H1 (cell line): ENCODE measurements at regions not wholly inside any gene's neighbourhood (a gene's known extent, or its start where the extent isn't known, plus 50 kb on each side); places are given as distances from the start of the nearest gene placed in this dataset.

ENCODE experiments used
- CTCF ChIA-PET: fragments of 300-600 bp; sonication (Branson Sonifier 250); formaldehyde crosslinking; loops from one replicate; lab custom pipeline; 2021; ENCODE audit not compliant: partially characterized antibody; lab: Charles Lee
- POLR2A ChIA-PET: fragments of 300-600 bp; sonication (Branson Sonifier 250); formaldehyde crosslinking; loops from one replicate; lab custom pipeline; 2021; ENCODE audit warnings: inconsistent platforms; ENCODE audit not compliant: partially characterized antibody; lab: Charles Lee
- DNase-seq, 2 experiments: peaks; one replicate each; pipeline versions ENCODE4 v3.0.0 to v3.0.0-alpha.2; 2010 to 2022; ENCODE audit warnings: low spot score in 2 of 2, low read depth in 1 of 2, mixed read lengths in 1 of 2
- FAIRE-seq: peaks from 2 replicates; lab custom pipeline; 2011; peaks lifted over from hg19 to GRCh38; lab: Jason Lieb, UNC
- H2AFZ ChIP-seq: 2 replicates; pipeline ENCODE4 v1.8.1; 2012; ENCODE audit warnings: low read length, inconsistent platforms
- H2AK5ac ChIP-seq: 2 replicates; pipeline ENCODE4 v1.6.1; 2013; ENCODE audit warnings: low read depth, low read length
- H2BK120ac ChIP-seq: replicated peaks from 2 replicates; pipeline ENCODE3; 2013; ENCODE audit warnings: low read depth, low read length, inconsistent platforms
- H2BK12ac ChIP-seq: 2 replicates; pipeline ENCODE4 v1.6.1; 2013; ENCODE audit warnings: low read depth, low read length
- H2BK15ac ChIP-seq: 2 replicates; pipeline ENCODE4 v1.6.1; 2013; ENCODE audit warnings: low read length
- H2BK20ac ChIP-seq: 2 replicates; pipeline ENCODE4 v1.6.1; 2013; ENCODE audit warnings: low read length
- H2BK5ac ChIP-seq: 2 replicates; pipeline ENCODE4 v1.6.1; 2013; ENCODE audit warnings: low read depth, low read length
- H3K14ac ChIP-seq: 2 replicates; pipeline ENCODE4 v1.6.1; 2013; ENCODE audit warnings: inconsistent platforms; ENCODE audit not compliant: insufficient read length
- H3K18ac ChIP-seq: 2 replicates; pipeline ENCODE4 v1.6.1; 2013; ENCODE audit warnings: low read length; ENCODE audit errors: extremely low read depth
- H3K23ac ChIP-seq: 2 replicates; pipeline ENCODE4 v1.6.1; 2013; ENCODE audit warnings: inconsistent platforms; ENCODE audit not compliant: insufficient read length
- H3K23me2 ChIP-seq: 2 replicates; pipeline ENCODE4 v1.6.1; 2013; ENCODE audit warnings: low read depth, low read length
- H3K27ac ChIP-seq: 2 replicates; pipeline ENCODE4 v1.6.1; 2011; ENCODE audit warnings: low read depth, low read length, inconsistent platforms
- H3K27me3 ChIP-seq, 4 experiments: replicated peaks in 1 of 4; 1 replicate in 1 of 4; 2 replicates in 3 of 4; pipeline versions ENCODE4 v1.6.1 to v1.8.1; 2011 to 2013; ENCODE audit warnings: low read length in 3 of 4, mild to moderate bottlenecking in 3 of 4, inconsistent platforms in 2 of 4, mixed read lengths in 2 of 4, moderate library complexity in 1 of 4; ENCODE audit not compliant: control insufficient read depth in 3 of 4, insufficient read depth in 3 of 4; ENCODE audit errors: extremely low read depth in 1 of 4
- H3K36me3 ChIP-seq, 4 experiments: 2 replicates each; pipeline versions ENCODE4 v1.6.1 to v1.8.1; 2011 to 2013; ENCODE audit warnings: mild to moderate bottlenecking in 4 of 4, low read length in 3 of 4, moderate library complexity in 2 of 4, control low read depth in 1 of 4, inconsistent platforms in 1 of 4; ENCODE audit not compliant: insufficient read depth in 4 of 4, control insufficient read depth in 2 of 4
- H3K4ac ChIP-seq: replicated peaks from 2 replicates; pipeline ENCODE3; 2013; ENCODE audit warnings: low read length, low read depth, mixed read lengths, inconsistent platforms; ENCODE audit not compliant: insufficient read length
- H3K4me1 ChIP-seq, 4 experiments: replicated peaks in 1 of 4; 1 replicate in 1 of 4; 2 replicates in 3 of 4; pipeline versions ENCODE4 v1.6.1 to v1.8.1; 2011 to 2013; ENCODE audit warnings: low read length in 3 of 4, inconsistent platforms in 2 of 4, mixed read lengths in 1 of 4; ENCODE audit not compliant: insufficient read depth in 4 of 4, control insufficient read depth in 3 of 4
- H3K4me2 ChIP-seq, 2 experiments: 2 replicates each; pipeline versions ENCODE4 v1.6.1 to v1.8.1; 2011 to 2013; ENCODE audit warnings: low read depth in 2 of 2, low read length in 2 of 2, control low read depth in 1 of 2, inconsistent platforms in 1 of 2, mild to moderate bottlenecking in 1 of 2; ENCODE audit not compliant: insufficient read depth in 1 of 2
- H3K4me3 ChIP-seq, 4 experiments: fragments of 200-600, 300-600 bp in 1 of 4; sonication (generic), shearing (Covaris generic), sonication (Bioruptor Twin) in 1 of 4; 2 replicates each; pipeline versions ENCODE4 v1.5.1 to v1.8.1; 2011 to 2016; ENCODE audit warnings: low read length in 4 of 4, low read depth in 3 of 4, control low read depth in 2 of 4, inconsistent platforms in 2 of 4, mild to moderate bottlenecking in 2 of 4, mixed read lengths in 1 of 4, moderate library complexity in 1 of 4; ENCODE audit not compliant: insufficient read depth in 2 of 4; ENCODE audit errors: extremely low read depth in 1 of 4
- H3K56ac ChIP-seq: replicated peaks from 2 replicates; pipeline ENCODE3; 2013; ENCODE audit warnings: low read depth, mild to moderate bottlenecking, mixed read lengths, low read length, inconsistent platforms; ENCODE audit not compliant: insufficient read length
- H3K79me1 ChIP-seq: 2 replicates; pipeline ENCODE4 v1.6.1; 2013; ENCODE audit warnings: low read depth, low read length, control low read depth
- H3K79me2 ChIP-seq, 2 experiments: 2 replicates each; pipeline versions ENCODE4 v1.6.1 to v1.8.1; 2012 to 2013; ENCODE audit warnings: low read length in 2 of 2, mild to moderate bottlenecking in 2 of 2, inconsistent platforms in 1 of 2; ENCODE audit not compliant: insufficient read depth in 2 of 2, control insufficient read depth in 1 of 2
- H3K9ac ChIP-seq, 4 experiments: replicated peaks in 1 of 4; 1 replicate in 1 of 4; 2 replicates in 3 of 4; pipeline versions ENCODE4 v1.6.1 to v1.8.1; 2011 to 2013; ENCODE audit warnings: low read depth in 3 of 4, low read length in 3 of 4, control low read depth in 2 of 4, mild to moderate bottlenecking in 2 of 4, moderate library complexity in 2 of 4, inconsistent platforms in 1 of 4; ENCODE audit errors: extremely low read depth in 1 of 4
- H3K9me3 ChIP-seq, 2 experiments: 2 replicates each; pipeline versions ENCODE4 v1.6.1 to v1.8.1; 2012 to 2013; ENCODE audit warnings: mild to moderate bottlenecking in 2 of 2, moderate library complexity in 2 of 2, control low read depth in 1 of 2, inconsistent platforms in 1 of 2, low read depth in 1 of 2, low read length in 1 of 2, mixed read lengths in 1 of 2; ENCODE audit not compliant: insufficient read depth in 2 of 2
- H4K20me1 ChIP-seq, 2 experiments: replicated peaks in 1 of 2; 2 replicates each; pipeline versions ENCODE3 to v1.8.1; 2011 to 2013; ENCODE audit warnings: inconsistent platforms in 2 of 2, low read length in 2 of 2, mild to moderate bottlenecking in 1 of 2; ENCODE audit not compliant: insufficient read depth in 2 of 2, control insufficient read depth in 1 of 2
- H4K5ac ChIP-seq: 2 replicates; pipeline ENCODE4 v1.6.1; 2013; ENCODE audit warnings: low read length, low read depth, mixed read lengths, inconsistent platforms; ENCODE audit not compliant: insufficient read length
- H4K8ac ChIP-seq: 2 replicates; pipeline ENCODE4 v1.8.0; 2013; ENCODE audit warnings: mild to moderate bottlenecking, moderate library complexity, low read length, inconsistent platforms; ENCODE audit not compliant: insufficient read depth; ENCODE audit errors: extremely low read depth
- H4K91ac ChIP-seq: replicated peaks from 2 replicates; pipeline ENCODE3; 2013; ENCODE audit warnings: low read length, mixed read lengths, inconsistent platforms; ENCODE audit not compliant: insufficient read length
- BACH1 ChIP-seq: IDR thresholded peaks from 2 replicates; pipeline ENCODE4 v1.6.1; 2012; ENCODE audit warnings: low read length, improper control_type of control experiment
- BCL11A ChIP-seq, 2 experiments: IDR thresholded peaks; one replicate each; pipeline ENCODE4 v1.6.1; 2011; ENCODE audit warnings: low read depth in 2 of 2, low read length in 2 of 2, mild to moderate bottlenecking in 2 of 2
- CBX5 ChIP-seq: fragments of 300-800, 300-1000 bp; sonication (generic); IDR thresholded peaks from 2 replicates; pipeline ENCODE4 v1.7.1; 2016; ENCODE audit warnings: antibody characterized with exemption, low read length, low read depth
- CREB1 ChIP-seq: IDR thresholded peaks from 2 replicates; pipeline ENCODE4 v1.6.1; 2012; ENCODE audit warnings: inconsistent platforms
- MAFK ChIP-seq: IDR thresholded peaks from 2 replicates; pipeline ENCODE4 v1.6.1; 2012; ENCODE audit warnings: low read depth, mild to moderate bottlenecking, improper control_type of control experiment, low read length
- NRF1 ChIP-seq: IDR thresholded peaks from 2 replicates; pipeline ENCODE4 v1.6.1; 2011; ENCODE audit warnings: mild to moderate bottlenecking, low read depth, low read length, improper control_type of control experiment
- RFX5 ChIP-seq: IDR thresholded peaks from 2 replicates; pipeline ENCODE4 v1.6.1; 2011; ENCODE audit warnings: low read depth, low read length, improper control_type of control experiment, borderline replicate concordance
- RNF2 ChIP-seq: fragments of 200-900, 300-1000 bp; sonication (generic); IDR thresholded peaks from 2 replicates; pipeline ENCODE4 v1.7.1; 2016; ENCODE audit warnings: borderline replicate concordance, low read depth, mild to moderate bottlenecking, antibody characterized with exemption, low read length; ENCODE audit not compliant: poor library complexity, severe bottlenecking; ENCODE audit errors: missing control alignments
- SIX5 ChIP-seq: IDR thresholded peaks from 2 replicates; pipeline ENCODE4 v1.6.1; 2011; ENCODE audit warnings: mild to moderate bottlenecking, low read depth, low read length
- SP1 ChIP-seq: IDR thresholded peaks from 2 replicates; pipeline ENCODE4 v1.6.1; 2011; ENCODE audit warnings: low read depth, low read length
- SUZ12 ChIP-seq: fragments of 200-600 bp; sonication (generic); IDR thresholded peaks from 2 replicates; pipeline ENCODE4 v1.6.1; 2012; ENCODE audit warnings: mild to moderate bottlenecking, inconsistent platforms, low read length, moderate library complexity, mixed read lengths
- WGBS, 2 experiments: shearing (Covaris generic) in 1 of 2; methylation state at CpG; one replicate each; pipeline versions ENCODE4 v1.1.6 to v1.1.7; 2013 to 2015; ENCODE audit warnings: low lambda C conversion rate in 2 of 2, mixed read lengths in 2 of 2, inconsistent platforms in 1 of 2, low coverage in 1 of 2, missing lambda C conversion rate in 1 of 2; ENCODE audit not compliant: insufficient replicate concordance in 2 of 2, insufficient coverage in 1 of 2, insufficient read length in 1 of 2; ENCODE audit errors: extremely low coverage in 1 of 2, missing lambda C conversion rate in 1 of 2; 5-methylcytosine and 5-hydroxymethylcytosine counted together
- TF ChIP-seq, protein P1 (sequence below): IDR thresholded peaks from 2 replicates; pipeline ENCODE4 v1.6.1; 2011; ENCODE audit warnings: low read length, improper control_type of control experiment
- TF ChIP-seq, protein P2 (sequence below): IDR thresholded peaks from 2 replicates; pipeline ENCODE4 v1.6.1; 2011; ENCODE audit warnings: low read depth, mild to moderate bottlenecking, low read length; ENCODE audit not compliant: insufficient read depth

GRCh38 chr6:164836486-164836885 lies 472.9 kb downstream of the C6orf118 start:
- Histone ChIP-seq H2BK5ac (no peak overlapping the region), H4K91ac (no peak overlapping the region), H3K9ac (no peak overlapping the region), H3K4me1 (no peaks in the 10 kb centered on the region), H4K8ac (no peak overlapping the region), H4K5ac (no peak overlapping the region), H3K79me1 (no peaks in the 10 kb centered on the region), H3K27ac (no peak overlapping the region), H2AFZ (no peak overlapping the region), H2BK20ac (no peak overlapping the region), H2AK5ac (no peak overlapping the region), H3K36me3 (no peaks in the 10 kb centered on the region), H4K20me1 (no peaks in the 10 kb centered on the region), H3K79me2 (no peaks in the 10 kb centered on the region), H3K9me3 (0 out of 4 replicates have a peak, but pooled peaks cover 0 to 3% of the 10 kb centered on the region in 2 experiments), H3K56ac (no peak overlapping the region), H3K23me2 (no peaks in the 10 kb centered on the region), H3K14ac (no peak overlapping the region), H2BK15ac (no peak overlapping the region), H3K23ac (no peak overlapping the region), H2BK12ac (no peak overlapping the region), H3K18ac (no peak overlapping the region), H2BK120ac (no peak overlapping the region), H3K4ac (no peak overlapping the region), H3K4me2 (no peak overlapping the region), H3K27me3 (no peaks in the 10 kb centered on the region), H3K4me3 (no peak overlapping the region)
- POLR2A ChIA-PET: no interaction called here
- 93% methylated on average over 3 of the region's 3 CpGs; no CpG with 5 or more reads in 1 of the 2 experiments for WGBS, 2 experiments
- TF ChIP-seq CREB1 (no peak), RNF2 (no peak), NRF1 (no peak), BACH1 (no peak), CBX5 (no peak), SP1 (no peak), RFX5 (no peak), BCL11A (IDR thresholded peaks at IDR 0.05; ENCODE audit: low read depth in 2 of 2, low read length in 2 of 2) (no peak), MAFK (no peak), SIX5 (no peak), SUZ12 (no peak)
- TF ChIP-seq, protein P1, sequence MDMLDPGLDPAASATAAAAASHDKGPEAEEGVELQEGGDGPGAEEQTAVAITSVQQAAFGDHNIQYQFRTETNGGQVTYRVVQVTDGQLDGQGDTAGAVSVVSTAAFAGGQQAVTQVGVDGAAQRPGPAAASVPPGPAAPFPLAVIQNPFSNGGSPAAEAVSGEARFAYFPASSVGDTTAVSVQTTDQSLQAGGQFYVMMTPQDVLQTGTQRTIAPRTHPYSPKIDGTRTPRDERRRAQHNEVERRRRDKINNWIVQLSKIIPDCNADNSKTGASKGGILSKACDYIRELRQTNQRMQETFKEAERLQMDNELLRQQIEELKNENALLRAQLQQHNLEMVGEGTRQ: no peak
- TF ChIP-seq, protein P2, sequence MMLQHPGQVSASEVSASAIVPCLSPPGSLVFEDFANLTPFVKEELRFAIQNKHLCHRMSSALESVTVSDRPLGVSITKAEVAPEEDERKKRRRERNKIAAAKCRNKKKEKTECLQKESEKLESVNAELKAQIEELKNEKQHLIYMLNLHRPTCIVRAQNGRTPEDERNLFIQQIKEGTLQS: no peak
- DNase-seq (no peak), FAIRE-seq (no peak)
- CTCF ChIA-PET: no interaction called here
